ENCODE measurements at regions not wholly inside any gene's neighbourhood (a gene's known extent, or its start where the extent isn't known, plus 50 kb on each side); places are given as distances from the start of the nearest gene placed in this dataset.

DNA sequence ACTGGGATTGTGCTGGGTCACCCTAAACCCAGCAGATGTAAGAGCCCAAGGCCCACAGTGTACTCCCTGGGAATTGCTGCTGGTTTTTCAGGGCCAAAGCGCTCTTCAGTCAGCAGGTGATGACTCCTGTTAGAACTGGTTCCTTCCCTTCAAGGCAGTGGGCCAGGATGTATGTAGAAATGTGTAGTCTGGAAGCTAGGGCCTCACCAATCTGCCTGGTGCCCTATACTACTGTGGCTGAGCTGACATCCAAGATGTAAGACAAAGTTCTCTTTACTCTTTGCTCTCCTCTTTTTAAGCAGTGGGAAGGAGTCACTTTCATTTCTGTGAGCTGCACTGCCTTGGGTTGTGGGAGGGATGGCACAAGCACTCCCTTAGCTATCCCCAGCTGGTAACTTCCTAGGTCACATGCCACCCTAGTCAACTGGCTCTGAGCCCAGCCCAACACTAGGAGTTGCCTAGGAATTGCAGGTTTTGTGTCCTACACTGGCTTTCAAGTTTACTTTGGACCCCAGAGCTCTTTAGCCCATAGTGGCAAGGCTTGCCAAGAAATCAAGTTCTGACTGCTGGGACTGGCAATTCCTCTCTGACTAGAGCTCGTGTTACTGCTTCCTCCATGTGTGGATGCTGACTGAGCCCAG is 249.2 kb downstream of the C12orf50 start:
- no peak for TF ChIP-seq POLR2A (IDR thresholded peaks at IDR 0.05)
- TF ChIP-seq, protein P1, sequence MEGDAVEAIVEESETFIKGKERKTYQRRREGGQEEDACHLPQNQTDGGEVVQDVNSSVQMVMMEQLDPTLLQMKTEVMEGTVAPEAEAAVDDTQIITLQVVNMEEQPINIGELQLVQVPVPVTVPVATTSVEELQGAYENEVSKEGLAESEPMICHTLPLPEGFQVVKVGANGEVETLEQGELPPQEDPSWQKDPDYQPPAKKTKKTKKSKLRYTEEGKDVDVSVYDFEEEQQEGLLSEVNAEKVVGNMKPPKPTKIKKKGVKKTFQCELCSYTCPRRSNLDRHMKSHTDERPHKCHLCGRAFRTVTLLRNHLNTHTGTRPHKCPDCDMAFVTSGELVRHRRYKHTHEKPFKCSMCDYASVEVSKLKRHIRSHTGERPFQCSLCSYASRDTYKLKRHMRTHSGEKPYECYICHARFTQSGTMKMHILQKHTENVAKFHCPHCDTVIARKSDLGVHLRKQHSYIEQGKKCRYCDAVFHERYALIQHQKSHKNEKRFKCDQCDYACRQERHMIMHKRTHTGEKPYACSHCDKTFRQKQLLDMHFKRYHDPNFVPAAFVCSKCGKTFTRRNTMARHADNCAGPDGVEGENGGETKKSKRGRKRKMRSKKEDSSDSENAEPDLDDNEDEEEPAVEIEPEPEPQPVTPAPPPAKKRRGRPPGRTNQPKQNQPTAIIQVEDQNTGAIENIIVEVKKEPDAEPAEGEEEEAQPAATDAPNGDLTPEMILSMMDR (IDR thresholded peaks at IDR 0.05): no peak
- no peak for TF ChIP-seq EP300 (IDR thresholded peaks at IDR 0.05)
- no peak for TF ChIP-seq POLR2AphosphoS5 (IDR thresholded peaks at IDR 0.05)

All from upper lobe of left lung (tissue), 4 donors.